Ecto neural progenitor cell (in vitro differentiated cells): ENCODE measurements at regions not wholly inside any gene's neighbourhood (a gene's known extent, or its start where the extent isn't known, plus 50 kb on each side); places are given as distances from the start of the nearest gene placed in this dataset.

Experiments
- DNase-seq: peaks from one replicate; pipeline ENCODE4 v3.0.0-alpha.2; 2018; ENCODE audit warnings: low spot score

GRCh38 chr7:115271332-115272235 lies 349.7 kb downstream of the MDFIC start:
- DNase-seq, result no peak

DNA sequence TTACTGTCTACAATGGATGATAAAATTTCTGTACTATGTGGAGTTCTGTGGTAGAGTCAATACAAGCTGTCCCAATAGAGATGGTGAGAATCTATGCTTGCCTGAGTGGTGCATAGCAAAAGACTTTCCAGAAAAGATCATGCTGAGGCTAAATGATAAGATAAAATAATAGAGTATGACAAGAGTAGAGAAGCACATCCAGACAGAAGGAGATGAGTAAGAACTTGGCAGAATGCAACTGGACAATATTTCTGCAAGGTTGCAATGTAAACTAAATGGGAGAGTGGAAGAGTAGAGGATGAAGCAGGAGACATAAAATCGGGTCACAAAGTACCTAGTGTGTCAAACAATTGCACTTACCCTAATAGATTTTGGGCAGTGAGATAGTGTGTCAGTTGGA lies 347.6 kb downstream of the MDFIC start:
- DNase-seq, result no peak

GRCh38 chr7:115267503-115267902 lies 345.6 kb downstream of the MDFIC start:
- DNase-seq, result no peak

GRCh38 chr7:115260381-115260780 lies 338.5 kb downstream of the MDFIC start:
- no peak for DNase-seq

- no peak for DNase-seq
Observed at GRCh38 chr7:115252461-115252860, 330.6 kb downstream of the MDFIC start.

DNA sequence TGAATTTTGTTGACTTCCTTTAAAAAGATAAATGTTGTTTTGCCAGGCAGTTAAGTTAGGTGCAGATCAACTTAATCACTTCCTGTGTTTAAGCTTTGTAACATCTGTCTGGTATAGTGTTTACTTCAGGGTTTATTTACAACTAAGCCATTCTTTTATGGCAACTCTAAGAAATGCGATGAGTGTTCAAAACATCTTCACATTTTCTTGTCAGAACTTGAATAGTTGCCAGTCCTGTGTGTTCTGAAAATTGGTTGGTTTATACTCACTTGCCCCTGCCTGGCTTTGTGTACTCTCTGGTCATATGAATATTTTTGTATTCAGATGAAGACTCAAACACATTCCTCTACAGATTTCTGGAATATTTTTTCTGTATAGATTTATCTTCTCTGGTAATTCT lies 327.2 kb downstream of the MDFIC start:
- DNase-seq, result no peak

GRCh38 chr7:115241151-115241550 lies 319.3 kb downstream of the MDFIC start:
- no peak for DNase-seq

GRCh38 chr7:115240242-115240641 lies 318.3 kb downstream of the MDFIC start:
- DNase-seq, result no peak

DNA sequence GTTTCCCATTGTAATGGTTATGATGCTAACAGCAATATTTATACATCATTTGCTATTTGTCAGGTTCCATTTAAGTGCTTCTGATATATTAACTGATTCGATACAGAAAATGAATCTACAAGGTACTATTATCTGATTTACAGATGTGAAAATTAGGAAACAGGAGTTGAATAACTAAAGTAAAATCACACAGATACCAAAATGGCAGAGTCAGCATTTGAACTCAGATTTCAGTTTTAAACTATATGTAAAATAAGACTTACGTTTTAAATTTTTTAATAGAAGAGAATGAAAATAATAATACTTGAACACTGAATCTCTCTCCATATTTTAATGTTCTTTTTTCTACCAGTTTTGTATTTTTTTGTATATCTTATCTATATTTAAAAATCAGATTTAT lies 313.2 kb downstream of the MDFIC start:
- no peak for DNase-seq

- DNase-seq, result no peak
Observed at GRCh38 chr7:115233809-115234208, 311.9 kb downstream of the MDFIC start.

GRCh38 chr7:115232041-115232440 lies 310.1 kb downstream of the MDFIC start:
- DNase-seq, result no peak

- DNase-seq, result no peak
Observed at GRCh38 chr7:115230882-115231571, 309.1 kb downstream of the MDFIC start.

GRCh38 chr7:115229401-115230105 lies 307.7 kb downstream of the MDFIC start:
- no peak for DNase-seq

DNA sequence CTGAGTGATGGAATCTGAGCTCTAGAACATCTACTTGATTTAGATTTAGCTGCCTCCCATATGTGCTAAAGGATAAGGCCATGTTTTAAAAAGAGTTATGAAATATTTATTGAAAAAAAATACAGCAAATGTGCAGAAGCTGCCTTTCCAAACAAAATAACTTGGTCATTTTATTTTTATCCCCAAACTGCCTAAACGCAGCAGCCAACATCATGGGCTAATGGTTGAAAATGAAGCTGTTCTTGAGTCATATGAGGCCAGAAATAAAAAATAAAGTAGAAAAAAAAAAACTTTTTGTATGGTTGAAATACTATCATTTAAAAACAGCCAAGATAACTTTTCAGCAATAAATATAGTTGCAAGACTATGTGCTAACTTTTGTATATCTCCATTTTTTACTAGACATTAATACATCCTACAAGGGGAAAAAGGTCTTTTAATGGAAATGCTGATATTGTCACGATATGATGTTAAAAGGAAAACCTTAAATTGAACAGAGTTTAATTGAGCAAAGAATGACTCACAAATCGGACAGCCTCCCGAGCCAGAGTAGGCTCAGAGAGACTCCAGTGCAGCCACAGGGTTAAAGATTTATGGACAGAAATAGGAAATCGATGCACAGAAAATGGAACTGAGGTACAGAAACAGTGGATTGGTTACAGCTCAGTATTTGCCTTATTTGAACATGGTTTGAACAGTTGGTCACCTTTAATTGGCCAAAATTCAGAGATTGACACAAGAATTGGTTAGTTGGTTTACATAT lies 305.8 kb downstream of the MDFIC start:
- DNase-seq, result no peak

DNA sequence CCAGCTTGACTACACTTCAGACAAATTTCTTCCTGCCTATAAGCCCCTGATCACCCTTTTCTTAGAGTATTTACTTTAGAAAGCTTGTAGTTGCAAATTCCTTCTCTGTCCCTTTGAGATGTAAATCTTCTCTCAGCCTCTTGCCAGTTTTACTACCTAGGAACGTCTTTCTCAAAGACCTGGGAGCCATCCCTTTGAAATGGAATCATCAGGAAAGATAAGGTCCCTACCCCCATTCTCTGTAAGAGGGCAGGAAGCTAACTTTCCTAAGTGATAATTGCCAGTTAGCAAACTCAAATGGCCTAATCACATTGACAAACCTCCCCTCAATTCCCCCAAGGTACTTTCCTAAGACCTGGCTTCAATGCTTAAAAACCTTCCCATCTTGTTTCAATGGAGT lies 304.5 kb downstream of the MDFIC start:
- DNase-seq, result no peak

GRCh38 chr7:115224922-115225321 lies 303.0 kb downstream of the MDFIC start:
- DNase-seq, result no peak

- no peak for DNase-seq
Observed at GRCh38 chr7:115223959-115224358, 302.1 kb downstream of the MDFIC start.

GRCh38 chr7:115221456-115221855 lies 299.6 kb downstream of the MDFIC start:
- no peak for DNase-seq

- no peak for DNase-seq
Observed at GRCh38 chr7:115218076-115218475, 296.2 kb downstream of the MDFIC start.

GRCh38 chr7:115217373-115217772 lies 295.5 kb downstream of the MDFIC start:
- no peak for DNase-seq

GRCh38 chr7:115216652-115217051 lies 294.8 kb downstream of the MDFIC start:
- no peak for DNase-seq

- no peak for DNase-seq
Observed at GRCh38 chr7:115211171-115211570, 289.3 kb downstream of the MDFIC start.
